ENCODE measurements at regions not wholly inside any gene's neighbourhood (a gene's known extent, or its start where the extent isn't known, plus 50 kb on each side); places are given as distances from the start of the nearest gene placed in this dataset.

- no peak for TF ChIP-seq POLR2AphosphoS5 (IDR thresholded peaks at IDR 0.05; ENCODE audit: low read depth, low read length)
- TF ChIP-seq POLR2A (IDR thresholded peaks at IDR 0.05; ENCODE audit: low read depth, low read length) = no peak
Measured at GRCh38 chr17:70584255-70584654, 414.9 kb downstream of the KCNJ2 start.
